ENCODE measurements at regions not wholly inside any gene's neighbourhood (a gene's known extent, or its start where the extent isn't known, plus 50 kb on each side); places are given as distances from the start of the nearest gene placed in this dataset.

GRCh38 chr2:21281791-21282514 lies 158.2 kb downstream of the TDRD15 start:
- Histone ChIP-seq H3K9me3 (ENCODE audit: control insufficient read depth, insufficient read depth, low read depth, low read length) (no peaks in the 10 kb centered on the region), H3K27ac (ENCODE audit: low read depth, low read length) (no peak overlapping the region), H3K9ac (ENCODE audit: low read length) (no peak overlapping the region), H3K27me3 (ENCODE audit: control insufficient read depth, insufficient read depth, low read length) (no peaks in the 10 kb centered on the region), H3K4me3 (ENCODE audit: low read depth, low read length) (no peak overlapping the region), H3K36me3 (ENCODE audit: control insufficient read depth, insufficient read depth, low read length) (no peaks in the 10 kb centered on the region), H3K4me1 (ENCODE audit: control insufficient read depth, insufficient read depth, low read length) (no peaks in the 10 kb centered on the region)

GRCh38 chr2:21282515-21282898 lies 158.7 kb downstream of the TDRD15 start:
- Histone ChIP-seq H3K36me3 (ENCODE audit: control insufficient read depth, insufficient read depth, low read length) (no peaks in the 10 kb centered on the region), H3K9ac (ENCODE audit: low read length) (no peak overlapping the region), H3K27ac (ENCODE audit: low read depth, low read length) (no peak overlapping the region), H3K4me3 (ENCODE audit: low read depth, low read length) (no peak overlapping the region), H3K9me3 (ENCODE audit: control insufficient read depth, insufficient read depth, low read depth, low read length) (no peaks in the 10 kb centered on the region), H3K27me3 (ENCODE audit: control insufficient read depth, insufficient read depth, low read length) (no peaks in the 10 kb centered on the region), H3K4me1 (ENCODE audit: control insufficient read depth, insufficient read depth, low read length) (peaks cover under 1% of the 10 kb centered on the region)

DNA sequence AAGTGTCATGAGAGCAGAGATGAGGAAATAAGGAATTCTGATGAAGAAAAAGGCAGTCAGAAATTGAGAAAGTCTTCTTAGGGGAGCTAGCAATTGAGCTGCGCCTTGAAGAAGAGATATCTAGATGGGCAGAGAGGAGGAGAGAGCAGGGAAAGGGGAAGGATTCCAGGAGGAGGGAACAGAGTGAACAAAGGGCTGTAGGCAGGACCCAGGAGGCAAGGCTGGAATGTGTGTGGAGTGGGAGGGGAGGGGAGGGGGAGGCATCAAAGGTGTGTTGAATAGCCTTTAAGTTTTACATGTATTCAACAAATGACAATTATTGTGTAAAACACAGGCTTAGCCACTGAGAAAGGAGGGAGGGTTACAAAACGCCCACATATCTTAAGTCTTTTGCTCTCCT lies 164.5 kb downstream of the TDRD15 start:
- Histone ChIP-seq H3K36me3 (ENCODE audit: control insufficient read depth, insufficient read depth, low read length) (no peaks in the 10 kb centered on the region), H3K4me1 (ENCODE audit: control insufficient read depth, insufficient read depth, low read length) (peaks cover 29% of the 10 kb centered on the region), H3K9ac (ENCODE audit: low read length) (no peak overlapping the region), H3K27ac (ENCODE audit: low read depth, low read length) (no peak overlapping the region), H3K27me3 (ENCODE audit: control insufficient read depth, insufficient read depth, low read length) (no peaks in the 10 kb centered on the region), H3K9me3 (ENCODE audit: control insufficient read depth, insufficient read depth, low read depth, low read length) (no peaks in the 10 kb centered on the region), H3K4me3 (ENCODE audit: low read depth, low read length) (no peak overlapping the region)

DNA sequence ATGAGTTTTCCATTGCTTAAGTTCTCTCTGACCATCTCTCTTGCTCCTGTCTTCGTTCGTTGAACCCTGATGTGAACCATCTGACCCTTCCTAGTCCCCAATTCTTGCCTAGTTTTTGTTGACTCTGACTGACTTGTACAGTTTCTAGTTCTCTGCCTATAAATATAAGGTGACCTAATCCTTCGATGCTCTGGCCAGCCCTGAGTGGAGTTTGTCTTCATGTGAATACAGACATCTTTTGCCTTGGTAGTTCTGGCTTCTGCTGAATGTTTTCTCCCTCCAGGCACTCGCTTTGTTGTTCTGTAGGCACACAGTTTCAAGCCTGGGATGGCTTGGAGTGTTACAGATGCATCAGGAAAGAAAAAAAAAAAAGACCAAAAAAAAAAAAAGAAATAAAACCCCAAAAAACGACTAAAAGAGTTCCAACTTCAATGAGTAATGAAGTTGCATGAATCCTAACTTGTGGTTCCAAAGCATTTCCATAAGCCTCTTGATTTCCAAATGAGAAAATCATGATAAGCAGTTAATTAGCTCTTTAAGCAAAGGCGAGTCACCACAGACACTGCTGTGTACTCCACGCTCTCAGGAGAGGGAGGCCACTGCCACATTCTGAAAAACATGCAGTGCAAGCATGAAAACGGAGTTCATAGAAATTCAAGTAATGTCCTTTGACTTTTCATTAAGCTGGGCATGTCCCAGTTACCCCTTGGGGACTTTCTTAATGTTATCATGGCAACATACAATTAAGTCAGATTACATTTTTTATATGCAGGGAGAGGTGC lies 165.2 kb downstream of the TDRD15 start:
- no peak overlapping the region for H3K9ac ChIP-seq (ENCODE audit: low read length)
- H3K27ac ChIP-seq (ENCODE audit: low read depth, low read length), result no peak overlapping the region
- no peak overlapping the region for H3K4me3 ChIP-seq (ENCODE audit: low read depth, low read length)
- H3K4me1 ChIP-seq (ENCODE audit: control insufficient read depth, insufficient read depth, low read length), result peaks cover 29% of the 10 kb centered on the region
- H3K9me3 ChIP-seq (ENCODE audit: control insufficient read depth, insufficient read depth, low read depth, low read length), result no peaks in the 10 kb centered on the region
- no peaks in the 10 kb centered on the region for H3K36me3 ChIP-seq (ENCODE audit: control insufficient read depth, insufficient read depth, low read length)
- no peaks in the 10 kb centered on the region for H3K27me3 ChIP-seq (ENCODE audit: control insufficient read depth, insufficient read depth, low read length)

- Histone ChIP-seq H3K27ac (ENCODE audit: low read depth, low read length) (no peak overlapping the region), H3K4me1 (ENCODE audit: control insufficient read depth, insufficient read depth, low read length) (peaks cover 29% of the 10 kb centered on the region)
Measured at GRCh38 chr2:21289551-21289950, 165.8 kb downstream of the TDRD15 start.

DNA sequence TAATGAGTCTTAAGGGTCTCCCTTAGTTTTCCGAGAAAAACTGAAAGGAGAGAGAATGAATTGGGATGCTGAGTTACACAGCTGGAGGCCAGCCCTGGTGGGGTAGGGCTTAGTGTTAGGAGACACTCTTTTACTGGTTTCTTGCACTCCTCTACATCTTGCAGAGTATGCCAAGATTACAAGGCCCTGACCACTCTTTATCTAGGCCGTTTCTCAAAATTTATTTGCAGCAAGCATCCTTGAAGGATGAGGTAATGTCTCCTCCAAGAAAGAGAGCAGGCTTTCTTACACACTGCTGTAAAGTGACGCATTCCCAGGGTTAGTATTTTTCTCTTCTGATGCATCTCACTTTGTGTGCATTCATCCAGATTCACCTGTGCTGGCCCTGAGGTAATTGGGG lies 166.2 kb downstream of the TDRD15 start:
- Histone ChIP-seq H3K27ac (ENCODE audit: low read depth, low read length) (no peak overlapping the region), H3K4me1 (ENCODE audit: control insufficient read depth, insufficient read depth, low read length) (peaks cover 29% of the 10 kb centered on the region), H3K9ac (ENCODE audit: low read length) (no peak overlapping the region), H3K36me3 (ENCODE audit: control insufficient read depth, insufficient read depth, low read length) (no peaks in the 10 kb centered on the region), H3K27me3 (ENCODE audit: control insufficient read depth, insufficient read depth, low read length) (no peaks in the 10 kb centered on the region), H3K9me3 (ENCODE audit: control insufficient read depth, insufficient read depth, low read depth, low read length) (no peaks in the 10 kb centered on the region), H3K4me3 (ENCODE audit: low read depth, low read length) (no peak overlapping the region)

More at GRCh38 chr2:21289551-21289950, 165.8 kb downstream of the TDRD15 start:
- H3K27me3 ChIP-seq (ENCODE audit: control insufficient read depth, insufficient read depth, low read length), result no peaks in the 10 kb centered on the region
- H3K36me3 ChIP-seq (ENCODE audit: control insufficient read depth, insufficient read depth, low read length), result no peaks in the 10 kb centered on the region
- no peak overlapping the region for H3K9ac ChIP-seq (ENCODE audit: low read length)
- no peaks in the 10 kb centered on the region for H3K9me3 ChIP-seq (ENCODE audit: control insufficient read depth, insufficient read depth, low read depth, low read length)
- H3K4me3 ChIP-seq (ENCODE audit: low read depth, low read length), result no peak overlapping the region

DNA sequence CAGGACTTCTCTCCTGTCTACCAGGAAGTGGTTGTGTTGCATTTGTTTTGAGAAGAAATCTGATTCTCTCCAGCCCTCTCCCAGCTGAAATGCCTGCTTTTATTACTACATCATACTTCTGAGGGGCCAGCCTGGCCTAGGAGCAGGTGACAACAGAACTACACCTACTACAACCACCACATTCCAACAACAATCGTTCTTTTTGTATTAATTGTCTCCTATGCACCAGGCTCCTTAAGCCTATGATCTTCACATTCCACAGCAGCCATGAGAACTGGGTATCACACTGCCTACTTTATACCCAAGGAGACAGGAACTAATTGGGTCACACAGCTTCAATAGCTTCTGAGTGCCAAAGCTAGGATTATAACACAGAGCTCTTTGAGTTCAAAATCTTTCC lies 167.7 kb downstream of the TDRD15 start:
- H3K9me3 ChIP-seq (ENCODE audit: control insufficient read depth, insufficient read depth, low read depth, low read length), result no peaks in the 10 kb centered on the region
- H3K9ac ChIP-seq (ENCODE audit: low read length), result no peak overlapping the region
- H3K4me3 ChIP-seq (ENCODE audit: low read depth, low read length), result no peak overlapping the region
- H3K27me3 ChIP-seq (ENCODE audit: control insufficient read depth, insufficient read depth, low read length), result no peaks in the 10 kb centered on the region
- H3K36me3 ChIP-seq (ENCODE audit: control insufficient read depth, insufficient read depth, low read length), result no peaks in the 10 kb centered on the region
- peaks cover 29% of the 10 kb centered on the region for H3K4me1 ChIP-seq (ENCODE audit: control insufficient read depth, insufficient read depth, low read length)
- H3K27ac ChIP-seq (ENCODE audit: low read depth, low read length), result no peak overlapping the region

GRCh38 chr2:21294446-21294845 lies 170.7 kb downstream of the TDRD15 start:
- Histone ChIP-seq H3K4me3 (ENCODE audit: low read depth, low read length) (no peak overlapping the region), H3K27me3 (ENCODE audit: control insufficient read depth, insufficient read depth, low read length) (no peaks in the 10 kb centered on the region)

DNA sequence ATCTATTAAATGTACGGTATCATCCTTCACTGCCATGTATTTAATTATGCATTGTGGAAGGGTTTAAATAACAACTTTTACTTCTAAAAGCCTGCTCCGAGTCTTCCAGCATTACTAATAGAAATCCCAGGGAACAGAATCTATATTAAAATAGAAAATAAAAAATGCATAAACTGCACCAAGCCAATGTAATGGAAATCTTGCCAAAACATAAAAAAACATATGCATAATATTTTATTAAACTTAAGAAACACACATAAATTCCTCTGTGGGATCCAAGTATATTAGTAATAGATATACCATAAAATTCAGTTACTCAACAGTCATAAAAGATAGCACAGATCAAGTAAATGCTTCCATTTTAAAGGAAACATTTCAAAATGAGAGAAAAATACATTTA lies 175.6 kb downstream of the TDRD15 start:
- no peaks in the 10 kb centered on the region for H3K36me3 ChIP-seq (ENCODE audit: control insufficient read depth, insufficient read depth, low read length)
- H3K4me3 ChIP-seq (ENCODE audit: low read depth, low read length), result no peak overlapping the region
- no peaks in the 10 kb centered on the region for H3K9me3 ChIP-seq (ENCODE audit: control insufficient read depth, insufficient read depth, low read depth, low read length)
- H3K27me3 ChIP-seq (ENCODE audit: control insufficient read depth, insufficient read depth, low read length), result no peaks in the 10 kb centered on the region
- no peaks in the 10 kb centered on the region for H3K4me1 ChIP-seq (ENCODE audit: control insufficient read depth, insufficient read depth, low read length)
- H3K27ac ChIP-seq (ENCODE audit: low read depth, low read length), result no peak overlapping the region
- no peak overlapping the region for H3K9ac ChIP-seq (ENCODE audit: low read length)

More at GRCh38 chr2:21294446-21294845, 170.7 kb downstream of the TDRD15 start:
- Histone ChIP-seq H3K9ac (ENCODE audit: low read length) (no peak overlapping the region), H3K27ac (ENCODE audit: low read depth, low read length) (no peak overlapping the region), H3K4me1 (ENCODE audit: control insufficient read depth, insufficient read depth, low read length) (peaks cover 9% of the 10 kb centered on the region; the same call in 1 of the 2 replicates), H3K9me3 (ENCODE audit: control insufficient read depth, insufficient read depth, low read depth, low read length) (no peaks in the 10 kb centered on the region), H3K36me3 (ENCODE audit: control insufficient read depth, insufficient read depth, low read length) (no peaks in the 10 kb centered on the region)

DNA sequence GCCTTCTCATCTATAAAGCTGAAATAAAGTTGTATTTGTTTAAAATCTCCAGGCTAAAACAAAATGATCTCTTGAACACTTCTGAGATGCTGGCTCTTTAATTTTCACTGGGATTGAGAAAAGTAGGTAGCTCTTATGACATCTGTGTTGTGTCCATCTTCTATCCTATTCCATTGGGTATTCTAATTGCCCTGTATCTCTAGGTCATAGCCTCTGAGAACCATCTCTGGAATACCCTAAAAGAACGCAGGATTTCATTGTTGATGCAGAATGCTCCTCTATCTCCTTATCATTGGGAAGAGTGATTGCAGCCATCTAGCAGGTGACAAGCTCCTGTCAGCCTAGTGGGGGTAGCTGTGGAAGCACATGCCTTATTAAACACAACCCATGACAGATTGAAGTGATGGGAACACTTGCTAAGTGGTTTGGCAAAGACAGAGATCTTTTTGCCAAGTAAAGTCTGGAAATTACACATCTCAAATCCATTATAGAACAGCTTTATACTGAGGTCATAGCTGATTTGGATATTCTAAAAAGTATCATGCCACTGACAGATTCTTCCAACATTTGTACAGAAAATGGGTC lies 178.2 kb downstream of the TDRD15 start:
- no peaks in the 10 kb centered on the region for H3K36me3 ChIP-seq (ENCODE audit: control insufficient read depth, insufficient read depth, low read length)
- no peak overlapping the region for H3K27ac ChIP-seq (ENCODE audit: low read depth, low read length)
- H3K9ac ChIP-seq (ENCODE audit: low read length), result no peak overlapping the region
- H3K27me3 ChIP-seq (ENCODE audit: control insufficient read depth, insufficient read depth, low read length), result no peaks in the 10 kb centered on the region
- H3K4me3 ChIP-seq (ENCODE audit: low read depth, low read length), result no peak overlapping the region
- no peaks in the 10 kb centered on the region for H3K4me1 ChIP-seq (ENCODE audit: control insufficient read depth, insufficient read depth, low read length)
- H3K9me3 ChIP-seq (ENCODE audit: control insufficient read depth, insufficient read depth, low read depth, low read length), result no peaks in the 10 kb centered on the region

DNA sequence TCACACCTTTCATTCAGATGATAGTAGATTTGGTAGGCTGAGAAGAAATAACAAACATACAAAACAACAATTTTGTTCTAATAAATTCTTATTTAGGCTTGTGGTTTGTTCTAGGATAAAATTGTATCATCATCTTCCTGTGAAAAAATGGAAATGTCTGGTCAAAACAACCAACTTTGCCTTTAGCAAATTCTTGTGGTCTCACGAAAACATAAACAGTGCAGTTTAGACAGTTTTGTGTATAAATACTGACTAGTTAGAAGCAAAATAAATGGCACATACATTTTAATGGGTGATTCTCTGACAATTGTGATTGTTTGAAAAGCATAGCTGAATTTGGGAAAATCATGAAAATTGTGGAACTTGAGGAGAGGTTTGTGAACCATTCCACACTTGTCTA lies 180.1 kb downstream of the TDRD15 start:
- H3K9me3 ChIP-seq (ENCODE audit: control insufficient read depth, insufficient read depth, low read depth, low read length), result no peaks in the 10 kb centered on the region
- no peaks in the 10 kb centered on the region for H3K27me3 ChIP-seq (ENCODE audit: control insufficient read depth, insufficient read depth, low read length)
- H3K4me3 ChIP-seq (ENCODE audit: low read depth, low read length), result no peak overlapping the region
- no peak overlapping the region for H3K27ac ChIP-seq (ENCODE audit: low read depth, low read length)
- H3K36me3 ChIP-seq (ENCODE audit: control insufficient read depth, insufficient read depth, low read length), result no peaks in the 10 kb centered on the region
- no peak overlapping the region for H3K9ac ChIP-seq (ENCODE audit: low read length)
- no peaks in the 10 kb centered on the region for H3K4me1 ChIP-seq (ENCODE audit: control insufficient read depth, insufficient read depth, low read length)

Measured in HUES6 (cell line).